Islet of Langerhans (tissue), 1 donor: ENCODE measurements at regions not wholly inside any gene's neighbourhood (a gene's known extent, or its start where the extent isn't known, plus 50 kb on each side); places are given as distances from the start of the nearest gene placed in this dataset.

Source experiments
- FAIRE-seq: peaks from one replicate; lab custom pipeline; 2011; peaks lifted over from hg19 to GRCh38; lab: Jason Lieb, UNC

DNA sequence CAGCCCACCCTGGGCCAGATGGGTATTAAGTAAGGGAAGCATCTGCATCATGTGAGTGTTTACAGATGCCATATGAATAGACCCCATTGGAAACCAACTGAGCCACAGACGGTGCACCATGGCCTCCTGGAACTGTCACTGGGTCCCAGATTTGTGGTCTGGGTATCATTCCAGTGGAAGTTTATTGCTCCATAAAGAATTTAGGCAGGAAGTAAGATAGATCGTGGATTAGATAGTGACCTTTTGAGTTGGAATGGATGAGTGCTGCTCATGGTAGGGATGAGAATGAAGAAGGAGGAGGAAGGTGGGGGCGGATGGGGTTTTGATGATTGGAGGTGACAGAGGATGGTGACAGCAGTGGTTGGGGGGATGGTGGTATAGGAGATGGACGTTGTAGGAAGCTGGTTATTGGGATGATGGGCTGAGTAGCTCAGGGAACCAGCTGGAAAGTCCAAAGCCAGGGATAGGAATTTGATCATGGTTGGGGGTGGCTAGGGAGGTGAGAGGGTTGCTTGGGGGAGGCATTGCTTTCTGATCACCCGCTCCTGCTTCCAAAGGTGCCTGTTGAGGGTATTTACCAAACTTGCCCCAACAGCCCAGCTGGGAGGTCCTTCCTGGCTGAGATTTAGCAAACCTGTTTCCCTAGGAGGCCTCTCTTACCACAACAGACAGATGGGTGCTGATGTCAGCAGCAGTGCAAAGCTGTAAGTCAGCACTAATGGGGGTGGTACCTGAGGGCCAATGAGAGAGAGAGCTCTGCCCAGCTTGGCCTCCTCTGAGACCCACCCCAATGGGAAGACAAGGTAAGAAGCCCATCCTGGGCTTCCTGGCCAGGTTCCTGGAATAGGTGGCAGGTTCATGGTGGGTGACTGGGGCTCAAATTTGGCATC lies 78.0 kb downstream of the VEGFA start:
- no peak for FAIRE-seq

GRCh38 chr6:43846556-43846955 lies 76.5 kb downstream of the VEGFA start:
- no peak for FAIRE-seq

- no peak for FAIRE-seq
These were observed 75.6 kb downstream of the VEGFA start for GRCh38 chr6:43845646-43846045.

DNA sequence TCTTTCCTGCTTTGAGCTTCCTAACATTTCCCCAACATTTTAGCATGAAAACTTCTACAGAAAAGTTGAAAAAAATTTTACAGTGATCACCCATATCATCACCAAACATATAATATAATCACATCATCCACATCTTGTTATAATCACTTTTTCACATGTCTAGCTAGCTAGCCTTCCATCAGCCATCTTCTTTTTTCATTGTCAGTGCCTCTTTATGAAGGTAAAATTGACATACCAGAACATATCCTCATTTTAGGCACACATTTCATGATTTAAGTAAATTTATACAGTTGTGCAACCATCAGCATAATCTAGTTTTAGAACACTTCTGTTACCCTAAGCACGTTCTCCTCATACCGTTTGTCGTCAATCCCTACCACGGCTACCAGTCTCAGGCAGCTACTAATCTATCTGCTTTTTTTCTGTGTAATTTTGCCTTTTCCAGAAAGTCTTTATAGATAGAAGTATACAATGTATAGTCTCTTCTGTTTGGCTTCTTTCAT lies 73.7 kb downstream of the VEGFA start:
- FAIRE-seq, result no peak

GRCh38 chr6:43843097-43843645 lies 73.2 kb downstream of the VEGFA start:
- no peak for FAIRE-seq

DNA sequence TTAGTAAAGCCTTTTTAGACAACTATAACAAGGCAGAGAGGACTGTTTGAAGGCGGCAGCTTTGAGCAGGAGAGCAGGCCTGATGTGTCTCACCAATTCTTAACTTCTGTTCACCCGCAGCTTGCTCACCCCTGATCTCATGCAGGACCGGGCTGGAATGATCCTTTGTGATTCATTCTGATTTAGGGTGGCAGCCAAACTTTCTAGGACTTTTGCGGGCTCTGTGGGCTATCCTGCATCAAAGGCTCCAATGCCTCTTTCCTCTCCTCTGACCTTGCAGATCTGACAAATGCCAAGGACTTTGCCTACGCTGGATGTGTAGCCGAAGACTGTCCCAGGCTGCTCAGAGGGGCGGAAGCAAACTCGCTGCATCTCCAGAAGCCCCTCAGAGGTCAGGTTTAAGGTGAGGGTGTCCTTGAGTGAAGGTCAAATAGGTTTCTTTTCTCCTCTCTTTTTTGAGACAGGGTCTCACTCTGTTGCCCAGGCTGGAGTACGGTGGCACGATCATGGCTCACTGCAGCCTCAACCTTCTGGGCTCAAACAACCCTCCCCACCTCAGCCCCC lies 72.3 kb downstream of the VEGFA start:
- no peak for FAIRE-seq

DNA sequence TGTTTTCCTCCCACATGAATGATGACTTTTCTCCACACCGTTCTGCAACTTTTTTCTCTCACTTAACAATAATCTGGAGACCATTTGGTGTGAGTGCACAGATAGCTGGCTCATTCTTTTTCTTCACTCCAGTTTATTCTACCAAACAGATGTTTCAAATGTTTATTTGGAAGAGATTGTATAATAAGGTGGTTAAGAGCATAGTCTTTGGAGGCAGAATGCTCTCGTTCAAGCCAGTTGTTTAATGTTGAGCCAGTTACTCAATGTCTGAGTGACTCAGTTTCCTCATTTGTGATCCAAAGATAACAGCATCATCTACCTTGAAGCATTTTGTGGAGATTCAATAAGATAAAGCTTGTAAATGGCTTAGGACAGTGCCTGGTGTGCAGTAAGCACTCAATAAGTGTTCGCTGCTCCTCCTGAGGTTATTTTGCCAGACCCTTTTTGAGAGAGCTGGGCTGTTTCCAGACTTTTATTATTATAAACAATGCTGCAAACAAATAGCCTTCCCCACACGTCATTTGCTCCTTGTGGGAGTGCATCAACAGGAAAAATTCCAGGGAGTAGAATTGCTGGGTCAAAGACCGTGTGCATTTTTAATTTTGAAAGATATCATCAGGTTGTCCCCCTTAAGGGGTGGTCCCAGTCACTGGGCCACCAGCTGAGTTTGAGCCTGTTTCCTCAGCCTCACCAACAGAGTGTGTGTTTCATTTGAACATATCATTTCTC lies 70.6 kb downstream of the VEGFA start:
- no peak for FAIRE-seq

- no peak for FAIRE-seq
These were observed 68.4 kb downstream of the VEGFA start for GRCh38 chr6:43838276-43839036.

GRCh38 chr6:43837507-43837906 lies 67.5 kb downstream of the VEGFA start:
- no peak for FAIRE-seq

- FAIRE-seq, result no peak
These were observed 66.7 kb downstream of the VEGFA start for GRCh38 chr6:43836507-43837240.
